Posterior vena cava (tissue), 2 donors: ENCODE measurements at regions not wholly inside any gene's neighbourhood (a gene's known extent, or its start where the extent isn't known, plus 50 kb on each side); places are given as distances from the start of the nearest gene placed in this dataset.
"Not testable (repeated sequence)": the region's sequence is repeated elsewhere in the genome, so short reads cannot be mapped to it uniquely, and the experiment has no call there.

Experiments
- DNase-seq: peaks from one replicate; pipeline ENCODE4 v3.0.0-alpha.2; 2020; ENCODE audit warnings: low spot score
- intact Hi-C, 2 donors: fragments of 100-400 bp; cut with DNase I; formaldehyde crosslinking; loops; one replicate each; pipeline versions ENCODE4 v1.14.1 to v1.14.2; 2022 to 2023
- donor health status: DM: yes; HTN: yes; CAD: no.
- donor health status: DM: yes; HTN: yes; CAD: no.

DNA sequence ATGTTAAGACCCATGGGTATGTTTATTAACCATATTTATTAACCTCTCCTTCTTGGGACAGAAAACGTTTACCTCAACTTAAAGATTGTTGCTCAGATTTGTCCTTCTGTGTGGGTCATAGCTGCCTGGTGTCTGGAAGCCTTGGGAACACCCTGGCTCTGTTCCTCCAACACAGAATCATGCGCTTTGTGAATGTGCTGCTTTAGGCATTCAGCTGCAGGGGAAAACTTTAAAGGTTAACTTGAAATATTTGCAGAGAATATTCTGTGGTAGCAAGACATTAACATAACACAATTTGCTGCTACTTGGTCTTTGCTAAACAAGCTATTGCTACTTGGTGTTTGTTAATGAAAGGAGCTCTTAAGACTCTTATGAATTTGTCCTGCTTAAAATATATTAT lies 50.5 kb upstream of the THOC3 start:
- DNase-seq, intact Hi-C loops: not testable (repeated sequence)

DNA sequence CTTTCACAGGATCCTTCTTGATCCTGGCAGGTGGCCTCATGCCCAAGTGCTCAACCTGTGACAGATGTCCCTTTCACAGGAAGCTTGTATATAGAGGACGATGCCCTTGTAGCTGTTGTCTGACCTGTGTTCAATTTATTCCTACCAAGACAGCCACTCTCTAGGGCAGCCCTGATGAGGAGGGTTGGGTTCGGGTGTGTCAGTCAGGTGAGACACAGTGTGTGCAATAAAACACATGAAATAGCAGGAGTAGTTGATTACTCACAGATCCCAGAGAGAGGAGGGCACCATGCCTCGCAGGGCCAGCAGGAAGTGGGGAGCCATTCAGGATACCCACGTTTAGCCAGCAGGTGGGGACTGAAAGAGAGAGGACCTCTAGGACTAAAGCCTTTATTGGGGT lies 52.7 kb upstream of the THOC3 start:
- intact Hi-C loops: not testable (repeated sequence)

DNA sequence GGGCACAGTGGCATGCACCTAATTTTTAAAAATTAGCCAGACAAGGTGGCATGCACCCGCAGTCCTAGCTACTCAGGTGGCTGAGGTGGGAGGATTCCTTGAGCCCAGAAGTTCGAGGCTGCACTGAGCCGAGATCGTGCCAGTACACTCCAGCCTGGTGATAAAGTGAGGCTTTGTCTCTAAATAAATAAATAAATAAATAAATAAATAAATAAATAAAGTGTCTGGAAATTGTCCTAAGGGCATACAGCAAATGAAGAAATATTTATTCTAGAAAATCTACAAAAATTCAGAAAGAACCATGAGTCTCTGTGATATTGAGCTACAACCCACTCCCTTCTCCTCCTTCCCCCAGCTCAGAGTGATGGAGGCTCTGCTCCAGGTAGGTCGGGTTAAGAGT lies 55.4 kb upstream of the THOC3 start:
- DNase-seq, intact Hi-C loops: not testable (repeated sequence)

More for the DNA sequence above, 52.7 kb upstream of the THOC3 start:
- DNase-seq: not testable (repeated sequence)

DNA sequence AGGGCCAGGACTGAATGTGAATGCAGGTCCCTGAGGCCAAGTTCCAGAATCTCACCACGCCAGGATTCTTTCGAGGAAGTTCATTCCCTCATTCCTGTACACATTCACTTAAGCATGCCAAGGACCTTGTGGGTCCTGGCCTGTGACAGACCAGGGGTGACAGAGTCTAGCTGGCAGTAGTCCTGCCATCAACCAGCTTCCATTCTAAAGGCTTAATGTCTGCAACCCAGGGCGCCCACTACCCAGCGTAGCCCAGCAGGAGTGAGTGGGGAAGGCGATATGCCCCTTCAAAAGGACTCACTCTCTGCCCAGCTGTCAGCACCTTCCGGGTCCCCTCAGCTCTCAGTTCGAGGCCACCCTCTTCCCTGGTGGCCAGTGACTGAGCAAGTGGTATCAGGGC lies 61.3 kb upstream of the THOC3 start:
- DNase-seq, intact Hi-C loops: not testable (repeated sequence)

- DNase-seq, intact Hi-C loops: not testable (repeated sequence)
Observed at GRCh38 chr5:176030361-176031117, 62.4 kb upstream of the THOC3 start.

GRCh38 chr5:176031118-176031510 lies 63.0 kb upstream of the THOC3 start:
- DNase-seq, intact Hi-C loops: not testable (repeated sequence)

GRCh38 chr5:176033186-176033585 lies 65.1 kb upstream of the THOC3 start:
- DNase-seq, intact Hi-C loops: not testable (repeated sequence)

DNA sequence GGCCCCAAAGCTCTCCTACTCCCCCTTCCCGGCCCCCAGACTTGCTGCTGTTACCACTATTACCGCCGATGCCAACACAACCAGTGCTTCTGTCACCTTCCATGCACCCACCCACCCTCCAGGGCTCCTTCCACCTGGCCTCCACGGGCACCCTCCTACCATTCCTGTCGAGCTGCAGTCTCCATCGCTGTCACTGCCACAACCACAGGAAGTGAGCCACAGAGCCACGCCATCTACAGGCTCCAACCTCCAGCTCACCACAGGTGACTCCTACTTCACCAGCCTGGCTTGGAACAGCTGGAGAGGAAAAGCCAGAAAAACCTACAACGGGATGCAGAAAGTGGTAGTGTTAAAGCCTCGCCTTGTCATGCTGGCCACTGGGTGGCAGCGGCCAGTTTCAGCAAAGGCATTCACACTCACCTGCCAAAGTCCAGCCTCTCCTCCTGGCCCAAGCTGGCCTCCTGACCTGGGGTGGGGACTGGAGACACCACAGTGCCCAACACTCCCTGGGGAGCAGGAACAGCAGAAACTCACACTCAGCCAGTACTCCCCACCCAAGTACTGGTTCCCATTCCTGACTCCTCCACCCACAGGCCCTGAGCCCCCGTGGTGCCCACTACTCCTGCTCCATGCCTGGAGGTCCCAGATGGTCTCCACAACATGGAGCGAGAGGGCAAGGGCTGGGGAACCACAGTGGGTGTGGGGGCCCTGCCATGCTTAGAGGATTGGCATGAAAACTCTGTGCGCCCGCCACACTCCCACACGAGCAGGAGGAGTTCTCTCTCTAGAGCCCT lies 66.5 kb upstream of the THOC3 start:
- intact Hi-C loops, DNase-seq: not testable (repeated sequence)

- intact Hi-C loops, DNase-seq: not testable (repeated sequence)
Observed at GRCh38 chr5:176035201-176035530, 67.1 kb upstream of the THOC3 start.

DNA sequence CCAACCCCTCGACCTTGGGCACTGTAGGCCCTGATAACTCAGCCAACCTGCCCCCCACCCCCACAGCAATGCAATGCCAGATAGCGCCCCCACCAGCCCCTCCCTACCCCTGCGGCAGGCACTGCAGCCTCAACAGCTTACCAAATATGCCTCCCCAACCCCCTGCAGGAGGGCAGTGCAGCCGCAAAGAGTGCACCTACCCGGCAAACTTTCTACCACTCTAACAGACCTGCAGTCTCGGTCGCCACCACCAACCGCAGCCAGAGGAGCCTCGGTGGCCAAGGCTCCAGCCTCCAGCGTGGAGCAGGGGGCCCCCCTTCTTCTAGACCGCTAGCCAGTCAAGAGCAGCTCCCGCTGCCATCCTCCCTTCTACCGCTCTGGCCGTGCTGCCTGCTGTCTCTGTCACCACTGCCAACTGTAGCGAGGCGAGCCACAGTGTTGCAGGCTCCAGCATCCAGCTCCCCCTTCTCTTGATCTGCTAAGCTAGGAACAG lies 67.7 kb upstream of the THOC3 start:
- DNase-seq, intact Hi-C loops: not testable (repeated sequence)

GRCh38 chr5:176036391-176036790 lies 68.3 kb upstream of the THOC3 start:
- DNase-seq, intact Hi-C loops: not testable (repeated sequence)

- intact Hi-C loops, DNase-seq: not testable (repeated sequence)
Observed at GRCh38 chr5:176037190-176037589, 69.1 kb upstream of the THOC3 start.

DNA sequence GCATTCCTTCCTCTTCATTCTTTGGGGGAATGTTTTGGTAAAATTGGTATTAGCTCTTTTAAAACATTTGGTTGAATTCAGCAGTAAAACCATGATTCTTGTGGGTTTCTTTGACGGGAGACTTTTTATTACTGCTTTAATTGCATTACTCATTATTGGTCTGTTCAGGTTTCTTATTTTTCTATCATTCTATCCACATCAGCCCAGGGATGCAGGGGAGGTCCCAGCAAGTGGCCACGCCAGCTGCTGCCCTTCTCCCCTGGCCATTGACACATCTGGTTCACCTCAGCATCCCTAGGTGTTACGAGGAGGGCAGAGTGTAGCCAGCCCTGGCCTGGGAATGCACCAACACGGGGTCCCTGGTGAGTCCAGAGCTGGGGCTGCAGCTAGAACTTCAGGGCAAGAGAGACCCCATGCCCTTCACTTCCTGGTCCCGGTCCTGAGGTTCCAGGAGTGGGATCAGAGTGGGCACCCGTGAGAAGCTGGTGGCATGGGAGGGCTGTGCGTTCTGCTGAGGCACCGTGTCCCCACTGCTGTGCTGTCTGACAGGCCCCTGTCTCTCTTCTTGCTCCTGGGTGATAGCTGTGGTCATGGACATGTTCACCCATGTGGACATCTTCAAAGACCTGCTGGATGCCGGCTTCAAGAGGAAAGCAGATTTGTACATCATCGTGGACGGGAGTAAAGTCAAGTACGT lies 72.1 kb upstream of the THOC3 start:
- intact Hi-C loops, DNase-seq: not testable (repeated sequence)

DNA sequence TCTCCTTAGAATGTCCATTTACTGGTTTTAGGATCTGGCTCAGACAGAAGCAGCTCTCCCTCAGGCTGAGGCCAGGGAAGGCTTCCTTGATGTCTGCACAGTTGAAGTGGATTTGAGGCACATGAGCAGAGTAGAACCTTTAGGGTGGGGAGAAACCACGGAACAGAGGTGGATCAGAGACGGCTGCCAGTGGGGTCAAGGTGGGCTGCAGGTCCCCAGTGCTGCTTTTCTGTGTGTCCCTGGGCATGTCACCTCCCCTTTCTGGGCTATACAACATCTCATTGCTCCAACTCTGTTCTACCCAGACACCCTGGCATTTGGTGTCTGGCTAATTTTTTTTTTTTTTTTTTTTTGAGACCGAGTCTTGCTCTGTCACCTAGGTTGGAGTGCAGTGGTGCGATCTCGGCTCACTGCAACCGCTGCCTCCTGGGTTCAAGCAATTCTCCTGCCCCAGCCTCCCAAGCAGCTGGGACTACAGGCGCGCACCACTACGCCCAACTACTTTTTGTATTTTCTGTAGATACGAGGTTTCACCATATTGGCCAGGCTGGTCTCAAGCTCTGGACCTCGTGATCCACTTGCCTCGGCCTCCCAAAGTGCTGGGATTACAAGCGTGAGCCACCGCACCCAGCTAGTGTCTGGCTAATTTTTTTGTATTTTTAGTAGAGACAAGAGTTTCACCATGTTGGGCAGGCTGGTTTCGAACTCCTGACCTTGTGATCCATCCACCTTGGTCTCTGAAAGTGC lies 73.3 kb upstream of the THOC3 start:
- DNase-seq, intact Hi-C loops: not testable (repeated sequence)

GRCh38 chr5:176042020-176042658 lies 74.0 kb upstream of the THOC3 start:
- DNase-seq, intact Hi-C loops: not testable (repeated sequence)

GRCh38 chr5:176043252-176043829 lies 75.2 kb upstream of the THOC3 start:
- intact Hi-C loops: not testable (repeated sequence)

DNA sequence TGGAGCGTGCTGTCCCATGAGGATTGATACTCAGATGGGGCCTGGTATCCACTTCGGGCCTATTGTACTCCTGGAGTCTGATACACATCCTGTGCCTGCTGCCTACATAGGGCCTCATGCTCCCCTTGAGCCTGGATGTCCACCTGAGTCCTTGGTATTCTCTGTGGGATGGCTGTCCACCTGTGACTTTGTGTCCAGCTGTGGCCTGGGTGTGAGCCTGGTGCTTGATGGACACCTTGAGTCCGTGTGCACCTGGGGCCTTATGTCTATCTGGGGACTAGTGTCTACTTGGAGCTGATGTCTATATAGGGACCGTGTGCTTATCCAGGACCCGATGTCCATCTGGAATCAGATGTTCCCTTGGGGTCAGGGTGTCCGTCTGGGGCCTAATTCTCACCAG lies 75.9 kb upstream of the THOC3 start:
- intact Hi-C loops, DNase-seq: not testable (repeated sequence)

More at GRCh38 chr5:176043252-176043829, 75.2 kb upstream of the THOC3 start:
- DNase-seq: not testable (repeated sequence)

GRCh38 chr5:176044431-176044830 lies 76.3 kb upstream of the THOC3 start:
- intact Hi-C loops, DNase-seq: not testable (repeated sequence)
